Fibroblast of lung (primary cell): ENCODE measurements at regions not wholly inside any gene's neighbourhood (a gene's known extent, or its start where the extent isn't known, plus 50 kb on each side); places are given as distances from the start of the nearest gene placed in this dataset.
A peak's percentile ranks its signal among the peaks of the same experiment; 100 is the strongest.

Experiments used
- DNase-seq, 2 donors: peaks; one replicate each; pipeline versions ENCODE4 v3.0.0 to v3.0.0-alpha.2; 2010; ENCODE audit warnings: low read depth in 2 of 2
- H2AFZ ChIP-seq: 2 replicates; pipeline ENCODE4 v1.5.1; 2012; ENCODE audit warnings: low read length, control low read depth, inconsistent platforms
- H3K27ac ChIP-seq: 2 replicates; pipeline ENCODE4 v1.5.1; 2011; ENCODE audit warnings: low read length, control low read depth; ENCODE audit not compliant: insufficient read depth
- H3K27me3 ChIP-seq: 2 replicates; pipeline ENCODE4 v1.5.1; 2011; ENCODE audit warnings: mild to moderate bottlenecking, low read length; ENCODE audit not compliant: control insufficient read depth, insufficient read depth
- H3K36me3 ChIP-seq: 2 replicates; pipeline ENCODE4 v1.5.1; 2011; ENCODE audit warnings: low read length; ENCODE audit not compliant: control insufficient read depth, insufficient read depth
- H3K4me1 ChIP-seq: 2 replicates; pipeline ENCODE4 v1.5.1; 2011; ENCODE audit warnings: low read length; ENCODE audit not compliant: control insufficient read depth, insufficient read depth; ENCODE audit errors: extremely low read depth
- H3K4me2 ChIP-seq: 2 replicates; pipeline ENCODE4 v1.5.1; 2011; ENCODE audit warnings: low read length, control low read depth; ENCODE audit not compliant: insufficient read depth; ENCODE audit errors: extremely low read depth
- H3K4me3 ChIP-seq, 4 experiments: fragments of 200-600 bp in 1 of 4; sonication (generic) in 1 of 4; replicated peaks in 1 of 4; 2 replicates each; pipeline ENCODE4 v1.5.1; 2011 to 2016; ENCODE audit warnings: low read length in 4 of 4, low read depth in 3 of 4, mild to moderate bottlenecking in 3 of 4, control low read depth in 2 of 4, inconsistent platforms in 1 of 4, mixed read lengths in 1 of 4; ENCODE audit not compliant: insufficient read depth in 1 of 4; ENCODE audit errors: control extremely low read depth in 1 of 4
- H3K79me2 ChIP-seq: 2 replicates; pipeline ENCODE4 v1.5.1; 2012; ENCODE audit warnings: mild to moderate bottlenecking, low read length, inconsistent platforms; ENCODE audit not compliant: control insufficient read depth, insufficient read depth
- H3K9ac ChIP-seq: 2 replicates; pipeline ENCODE4 v1.5.1; 2011; ENCODE audit warnings: mild to moderate bottlenecking, low read length, control low read depth; ENCODE audit not compliant: insufficient read depth
- H3K9me3 ChIP-seq: 2 replicates; pipeline ENCODE4 v1.5.1; 2012; ENCODE audit warnings: low read depth, low read length; ENCODE audit not compliant: control insufficient read depth, insufficient read depth
- H4K20me1 ChIP-seq: 2 replicates; pipeline ENCODE4 v1.5.1; 2011; ENCODE audit warnings: low read length; ENCODE audit not compliant: control insufficient read depth, insufficient read depth; ENCODE audit errors: extremely low read depth
- CTCF ChIP-seq, 2 donors: IDR thresholded peaks in 1 of 2; conservative IDR thresholded peaks in 1 of 2; 1 replicate in 1 of 2; 2 replicates in 1 of 2; pipeline ENCODE4 v1.5.1; 2011 to 2012; ENCODE audit warnings: low read length in 2 of 2, control low read depth in 1 of 2, inconsistent platforms in 1 of 2, low read depth in 1 of 2, mild to moderate bottlenecking in 1 of 2
- EZH2 ChIP-seq: IDR thresholded peaks from 2 replicates; pipeline ENCODE4 v1.5.1; 2012; ENCODE audit warnings: low read length, control low read depth, mild to moderate bottlenecking; ENCODE audit errors: missing control alignments

- TF ChIP-seq CTCF (conservative IDR thresholded peaks at IDR 0.05 in 1 of 2, IDR thresholded peaks at IDR 0.05 in 1 of 2; ENCODE audit: low read depth in 1 of 2, low read length in 2 of 2) (no peak), EZH2 (no peak)
These were observed 63.8 kb upstream of the IL1R1 start for GRCh38 chr2:102078773-102079172.

GRCh38 chr2:102080451-102081242 lies 61.9 kb upstream of the IL1R1 start:
- Histone ChIP-seq H3K27me3 (no peaks in the 10 kb centered on the region), H3K4me3 (no peak overlapping the region), H3K4me1 (peaks cover 9% of the 10 kb centered on the region), H4K20me1 (no peaks in the 10 kb centered on the region), H3K4me2 (no peak overlapping the region), H3K9me3 (no peaks in the 10 kb centered on the region), H2AFZ (no peak overlapping the region), H3K27ac (no peak overlapping the region), H3K79me2 (no peaks in the 10 kb centered on the region), H3K36me3 (no peaks in the 10 kb centered on the region), H3K9ac (no peak overlapping the region)
- DNase-seq: peak in 1 of 2 donors; percentile 72
- TF ChIP-seq CTCF (conservative IDR thresholded peaks at IDR 0.05 in 1 of 2, IDR thresholded peaks at IDR 0.05 in 1 of 2; ENCODE audit: low read depth in 1 of 2, low read length in 2 of 2) (no peak), EZH2 (no peak)

More at GRCh38 chr2:102078773-102079172, 63.8 kb upstream of the IL1R1 start:
- Histone ChIP-seq H3K9me3 (no peaks in the 10 kb centered on the region), H3K4me3 (no peak overlapping the region), H3K27me3 (no peaks in the 10 kb centered on the region), H3K9ac (no peak overlapping the region), H3K27ac (no peak overlapping the region), H4K20me1 (no peaks in the 10 kb centered on the region), H3K79me2 (no peaks in the 10 kb centered on the region), H3K4me2 (no peak overlapping the region), H2AFZ (no peak overlapping the region), H3K36me3 (no peaks in the 10 kb centered on the region), H3K4me1 (peaks cover 9% of the 10 kb centered on the region)
- DNase-seq: no peak

GRCh38 chr2:102081243-102081522 lies 61.4 kb upstream of the IL1R1 start:
- Histone ChIP-seq H2AFZ (no peak overlapping the region), H3K4me1 (peaks cover 9% of the 10 kb centered on the region), H3K27ac (no peak overlapping the region), H4K20me1 (no peaks in the 10 kb centered on the region), H3K4me2 (no peak overlapping the region), H3K4me3 (no peak overlapping the region), H3K36me3 (no peaks in the 10 kb centered on the region), H3K79me2 (no peaks in the 10 kb centered on the region), H3K9ac (no peak overlapping the region), H3K27me3 (no peaks in the 10 kb centered on the region), H3K9me3 (no peaks in the 10 kb centered on the region)
- TF ChIP-seq CTCF (conservative IDR thresholded peaks at IDR 0.05 in 1 of 2, IDR thresholded peaks at IDR 0.05 in 1 of 2; ENCODE audit: low read depth in 1 of 2, low read length in 2 of 2) (no peak), EZH2 (no peak)
- DNase-seq: no peak
